Sigmoid colon (tissue), 6 donors: ENCODE measurements at regions not wholly inside any gene's neighbourhood (a gene's known extent, or its start where the extent isn't known, plus 50 kb on each side); places are given as distances from the start of the nearest gene placed in this dataset.

Experiments
- DNase-seq: peaks from one replicate; pipeline ENCODE4 v3.0.0-alpha.2; 2019
- H3K27ac ChIP-seq, 4 donors: fragments of 200-600 bp; sonication (generic); one replicate each; pipeline ENCODE4 v1.5.1; 2016 to 2019; ENCODE audit warnings: mild to moderate bottlenecking in 1 of 4
- H3K27me3 ChIP-seq, 3 donors: fragments of 200-600 bp; sonication (generic); one replicate each; pipeline ENCODE4 v1.5.1; 2019; ENCODE audit warnings: mild to moderate bottlenecking in 1 of 3
- H3K36me3 ChIP-seq, 4 donors: fragments of 200-600 bp; sonication (generic); one replicate each; pipeline ENCODE4 v1.5.1; 2016 to 2019
- H3K4me1 ChIP-seq, 4 donors: fragments of 200-600 bp; sonication (generic); one replicate each; pipeline ENCODE4 v1.5.1; 2017 to 2019
- H3K4me3 ChIP-seq, 4 donors: fragments of 200-600 bp; sonication (generic); one replicate each; pipeline ENCODE4 v1.5.1; 2017 to 2019; ENCODE audit warnings: mild to moderate bottlenecking in 2 of 4, moderate library complexity in 1 of 4
- H3K9me3 ChIP-seq, 4 donors: fragments of 200-600 bp in 3 of 4; sonication (generic) in 3 of 4; one replicate each; pipeline versions ENCODE4 v1.5.1 to v1.6.1; 2013 to 2019
- CTCF ChIP-seq, 4 experiments: fragments of 450-650 bp in 3 of 4; fragments of 200-600 bp in 1 of 4; IDR thresholded peaks; one replicate each; pipeline ENCODE4 v1.5.1; 2016 to 2019; ENCODE audit warnings: antibody characterized with exemption in 4 of 4, mild to moderate bottlenecking in 3 of 4, moderate library complexity in 2 of 4
- EP300 ChIP-seq, 4 donors: sonication (generic); formaldehyde crosslinking; IDR thresholded peaks; one replicate each; pipeline ENCODE4 v1.6.1; 2017; ENCODE audit warnings: antibody characterized with exemption in 4 of 4
- POLR2A ChIP-seq, 2 donors: fragments of 450-650 bp; IDR thresholded peaks; one replicate each; pipeline ENCODE4 v1.6.1; 2016; ENCODE audit warnings: antibody characterized with exemption in 2 of 2, mild to moderate bottlenecking in 2 of 2, moderate library complexity in 2 of 2
- POLR2AphosphoS5 ChIP-seq, 4 donors: sonication (generic); formaldehyde crosslinking; IDR thresholded peaks; one replicate each; pipeline ENCODE4 v1.6.1; 2017; ENCODE audit warnings: antibody characterized with exemption in 4 of 4
- WGBS, 2 donors: extraction: QIAGEN DNeasy Blood & Tissue Kit; methylation state at CpG; one replicate each; pipeline ENCODE4 v1.1.7; 2013; 5-methylcytosine and 5-hydroxymethylcytosine counted together
- intact Hi-C: fragments of 100-400 bp; cut with DNase I; formaldehyde crosslinking; loops from one replicate; pipeline ENCODE4 v1.15.1; 2023
- donor health status: healthy with polysubstance abuse.
- donor health status: healthy.

DNA sequence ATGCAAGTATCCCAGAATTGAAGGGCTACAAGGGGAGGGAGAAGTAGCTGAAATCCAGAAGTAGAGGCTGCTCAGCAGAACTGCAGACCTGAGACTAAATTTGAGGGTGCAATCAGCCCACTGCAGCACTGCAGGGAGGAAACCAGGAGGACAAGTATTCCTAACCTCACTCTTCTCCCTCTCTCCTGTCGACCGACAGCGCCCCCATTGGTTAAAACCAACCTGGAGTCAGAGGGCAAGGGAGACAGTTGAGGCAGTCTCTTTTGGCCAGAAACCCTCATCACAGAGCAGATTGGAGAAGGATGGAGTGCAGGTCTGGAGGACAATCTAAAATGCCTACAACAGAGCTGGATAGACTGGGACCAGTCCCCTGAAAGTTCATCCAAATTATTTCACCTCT lies 768.9 kb upstream of the KLHL29 start:
- DNase-seq, result no peak
- H3K27me3 ChIP-seq, result no peaks in the 10 kb centered on the region
- H3K36me3 ChIP-seq, result no peaks in the 10 kb centered on the region
- H3K4me1 ChIP-seq, result no peaks in the 10 kb centered on the region
- WGBS, 2 donors, result 89 to 90% methylated on average over 3 of the region's 3 CpGs
- TF ChIP-seq POLR2A (IDR thresholded peaks at IDR 0.05), result no peak
- no peaks in the 10 kb centered on the region for H3K9me3 ChIP-seq
- intact Hi-C loops, result no loop called here
- no peak overlapping the region for H3K27ac ChIP-seq
- no peak overlapping the region for H3K4me3 ChIP-seq

- DNase-seq, result no peak
- WGBS, 2 donors, result 85 to 90% methylated on average over 3 of the region's 3 CpGs
- Histone ChIP-seq H3K27ac (no peak overlapping the region), H3K27me3 (no peaks in the 10 kb centered on the region), H3K36me3 (no peaks in the 10 kb centered on the region), H3K4me3 (no peak overlapping the region), H3K9me3 (no peaks in the 10 kb centered on the region), H3K4me1 (peaks cover 0 to 33% (median 15%) of the 10 kb centered on the region in 4 donors)
- TF ChIP-seq EP300 (IDR thresholded peaks at IDR 0.05), result no peak
- no peak for TF ChIP-seq POLR2A (IDR thresholded peaks at IDR 0.05)
- TF ChIP-seq POLR2AphosphoS5 (IDR thresholded peaks at IDR 0.05), result no peak
- TF ChIP-seq CTCF (IDR thresholded peaks at IDR 0.05), result no peak
- intact Hi-C loops, result no loop called here
Observed at GRCh38 chr2:22623620-22624019, 761.4 kb upstream of the KLHL29 start.

- TF ChIP-seq CTCF (IDR thresholded peaks at IDR 0.05) (no peak), EP300 (IDR thresholded peaks at IDR 0.05) (no peak), POLR2AphosphoS5 (IDR thresholded peaks at IDR 0.05) (no peak), POLR2A (IDR thresholded peaks at IDR 0.05) (no peak)
- Histone ChIP-seq H3K4me3 (no peak overlapping the region), H3K27me3 (no peaks in the 10 kb centered on the region), H3K9me3 (no peaks in the 10 kb centered on the region), H3K4me1 (peaks cover 0 to 33% (median 15%) of the 10 kb centered on the region in 4 donors), H3K36me3 (no peaks in the 10 kb centered on the region), H3K27ac (no peak overlapping the region)
- intact Hi-C loops, result no loop called here
- DNase-seq, result no peak
- 52 to 53% methylated on average over 2 of the region's 2 CpGs for WGBS, 2 donors
Observed at GRCh38 chr2:22626621-22627020, 758.4 kb upstream of the KLHL29 start.

GRCh38 chr2:22628221-22628620 lies 756.8 kb upstream of the KLHL29 start:
- Histone ChIP-seq H3K27ac (no peak overlapping the region), H3K4me1 (peaks cover 0 to 33% (median 15%) of the 10 kb centered on the region in 4 donors), H3K27me3 (no peaks in the 10 kb centered on the region), H3K9me3 (no peaks in the 10 kb centered on the region), H3K4me3 (no peak overlapping the region), H3K36me3 (no peaks in the 10 kb centered on the region)
- WGBS, 2 donors, result 83 to 86% methylated on average over 2 of the region's 2 CpGs
- intact Hi-C loops, result no loop called here
- TF ChIP-seq POLR2AphosphoS5 (IDR thresholded peaks at IDR 0.05) (no peak), CTCF (IDR thresholded peaks at IDR 0.05) (no peak), POLR2A (IDR thresholded peaks at IDR 0.05) (no peak), EP300 (IDR thresholded peaks at IDR 0.05) (no peak)
- no peak for DNase-seq

DNA sequence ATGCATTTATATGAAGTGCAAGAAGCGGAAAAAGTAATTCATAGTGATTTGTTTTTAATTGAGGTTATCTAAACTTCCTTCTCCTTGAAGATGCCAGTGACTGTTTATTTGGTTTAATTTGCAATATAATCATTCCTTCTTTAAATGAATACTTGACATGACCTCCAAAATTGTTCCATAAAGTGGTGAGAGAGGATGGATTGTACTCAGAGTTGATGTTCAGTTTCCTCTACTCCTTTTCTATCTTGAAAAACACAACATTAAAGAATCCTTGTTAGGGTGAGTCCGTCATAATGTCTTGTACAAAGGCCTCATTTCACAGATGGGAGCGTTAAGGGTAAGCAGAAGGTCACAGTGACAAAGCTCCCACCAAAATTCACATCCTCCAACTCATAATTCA lies 756.1 kb upstream of the KLHL29 start:
- H3K27me3 ChIP-seq, result no peaks in the 10 kb centered on the region
- no peaks in the 10 kb centered on the region for H3K9me3 ChIP-seq
- H3K27ac ChIP-seq, result no peak overlapping the region
- DNase-seq, result no peak
- intact Hi-C loops, result no loop called here
- no peaks in the 10 kb centered on the region for H3K36me3 ChIP-seq
- peaks cover 0 to 33% (median 15%) of the 10 kb centered on the region in 4 donors for H3K4me1 ChIP-seq
- H3K4me3 ChIP-seq, result no peak overlapping the region
- TF ChIP-seq POLR2AphosphoS5 (IDR thresholded peaks at IDR 0.05) (no peak), CTCF (IDR thresholded peaks at IDR 0.05) (no peak), EP300 (IDR thresholded peaks at IDR 0.05) (no peak), POLR2A (IDR thresholded peaks at IDR 0.05) (no peak)
- WGBS, 2 donors, result 79 to 86% methylated on average over 3 of the region's 3 CpGs
